HCT116 (cell line): ENCODE measurements at regions not wholly inside any gene's neighbourhood (a gene's known extent, or its start where the extent isn't known, plus 50 kb on each side); places are given as distances from the start of the nearest gene placed in this dataset.
"Not testable (repeated sequence)": the region's sequence is repeated elsewhere in the genome, so short reads cannot be mapped to it uniquely, and the experiment has no call there.

ENCODE experiments used
- ATAC-seq: fragments of 200-7000 bp; cut with Tn5 transposase; 2 replicates; pipeline ENCODE4 v1.9.1; 2020; ENCODE audit warnings: mild to moderate bottlenecking, moderate library complexity
- BruUV-seq: library from RNA; stranded (reverse); fragments of 400-500 nt; replicated peaks from 2 replicates; lab custom pipeline; 2021; lab: Mats Ljungman, UMichigan
- CTCF ChIA-PET: fragments of 300-600 bp; sonication (Branson Sonifier 250); formaldehyde crosslinking; loops from one replicate; lab custom pipeline; 2021; ENCODE audit warnings: antibody characterized with exemption; lab: Charles Lee
- POLR2A ChIA-PET: fragments of 300-600, 350-600 bp; sonication (Branson Sonifier 250); formaldehyde crosslinking; loops from one replicate; lab custom pipeline; 2021; ENCODE audit warnings: antibody characterized with exemption; lab: Charles Lee
- RAD21 ChIA-PET, 2 experiments: fragments of 300-600 bp; sonication (Branson Sonifier 250); formaldehyde crosslinking; loops; one replicate each; lab custom pipeline; 2023; ENCODE audit warnings: low total read pairs in 2 of 2; ENCODE audit not compliant: uncharacterized antibody in 2 of 2, unreplicated experiment in 2 of 2, low non-redundant PET in 1 of 2; lab: Charles Lee
- DNase-seq: peaks from one replicate; pipeline ENCODE4 v3.0.0-alpha.2; 2010; ENCODE audit warnings: low read depth, low spot score
- H2AFZ ChIP-seq: fragments of 200-600 bp; shearing (Covaris generic), sonication (generic); 2 replicates; pipeline ENCODE4 v1.6.1; 2017; ENCODE audit warnings: low read depth, mixed run types, mixed read lengths, antibody characterized with exemption, low read length; ENCODE audit not compliant: poor library complexity, severe bottlenecking
- H3K27ac ChIP-seq: 2 replicates; pipeline ENCODE4 v1.5.1; 2012; ENCODE audit warnings: low read depth, low read length
- H3K27me3 ChIP-seq: fragments of 200-600 bp; sonication (generic); 2 replicates; pipeline ENCODE4 v1.6.1; 2016; ENCODE audit warnings: mixed run types, low read length, mixed read lengths; ENCODE audit not compliant: insufficient read depth
- H3K36me3 ChIP-seq, 2 experiments: fragments of 200-500 bp in 1 of 2; fragments of 200-600 bp in 1 of 2; sonication (Bioruptor generic) in 1 of 2; sonication (generic) in 1 of 2; 2 replicates each; pipeline versions ENCODE4 v1.5.1 to v1.6.1; 2014 to 2016; ENCODE audit warnings: low read length in 2 of 2, inconsistent platforms in 1 of 2, mixed read lengths in 1 of 2, mixed run types in 1 of 2; ENCODE audit not compliant: insufficient read depth in 2 of 2, control insufficient read depth in 1 of 2
- H3K4me1 ChIP-seq, 2 experiments: fragments of 200-600 bp in 1 of 2; sonication (generic) in 1 of 2; 2 replicates each; pipeline versions ENCODE4 v1.5.1 to v1.6.1; 2012 to 2017; ENCODE audit warnings: low read length in 2 of 2, inconsistent platforms in 1 of 2, mild to moderate bottlenecking in 1 of 2, mixed read lengths in 1 of 2, mixed run types in 1 of 2, moderate library complexity in 1 of 2; ENCODE audit not compliant: insufficient read depth in 2 of 2, control insufficient read depth in 1 of 2
- H3K4me2 ChIP-seq: fragments of 200-600 bp; sonication (generic); 2 replicates; pipeline ENCODE4 v1.6.1; 2017; ENCODE audit warnings: mixed run types, low read length, mixed read lengths
- H3K4me3 ChIP-seq, 2 experiments: fragments of 200-600 bp in 1 of 2; sonication (generic) in 1 of 2; replicated peaks in 1 of 2; 2 replicates each; pipeline ENCODE4 v1.5.1; 2011 to 2016; ENCODE audit warnings: low read length in 2 of 2, control low read depth in 1 of 2, low read depth in 1 of 2, mild to moderate bottlenecking in 1 of 2, mixed read lengths in 1 of 2, mixed run types in 1 of 2
- H3K79me2 ChIP-seq: fragments of 200-600 bp; sonication (generic); 2 replicates; pipeline ENCODE4 v1.6.1; 2017; ENCODE audit warnings: mild to moderate bottlenecking, mixed run types, low read length, moderate library complexity, mixed read lengths; ENCODE audit not compliant: insufficient read depth
- H3K9ac ChIP-seq: fragments of 200-600 bp; sonication (generic); 2 replicates; pipeline ENCODE4 v1.6.1; 2016; ENCODE audit warnings: low read length, mixed read lengths
- H3K9me2 ChIP-seq: fragments of 200-600 bp; sonication (generic), shearing (Covaris generic); 2 replicates; pipeline ENCODE4 v1.6.1; 2017; ENCODE audit warnings: mixed run types, mild to moderate bottlenecking, moderate library complexity; ENCODE audit not compliant: insufficient read depth
- H3K9me3 ChIP-seq, 2 experiments: fragments of 200-500 bp in 1 of 2; fragments of 200-600 bp in 1 of 2; sonication (Bioruptor generic) in 1 of 2; sonication (generic) in 1 of 2; 2 replicates each; pipeline ENCODE4 v1.6.1; 2014 to 2017; ENCODE audit warnings: low read length in 2 of 2, mixed read lengths in 2 of 2, inconsistent platforms in 1 of 2, low read depth in 1 of 2, mild to moderate bottlenecking in 1 of 2, mixed run types in 1 of 2, moderate library complexity in 1 of 2; ENCODE audit not compliant: control insufficient read depth in 1 of 2, insufficient read depth in 1 of 2
- H4K20me1 ChIP-seq: fragments of 200-600 bp; sonication (generic), shearing (Covaris generic); 2 replicates; pipeline ENCODE4 v1.6.1; 2017; ENCODE audit warnings: mixed run types, mild to moderate bottlenecking, moderate library complexity; ENCODE audit not compliant: insufficient read depth
- CBX3 ChIP-seq: IDR thresholded peaks from 2 replicates; pipeline ENCODE4 v1.6.1; 2012; ENCODE audit warnings: low read depth
- CEBPB ChIP-seq: IDR thresholded peaks from 2 replicates; pipeline ENCODE4 v1.6.1; 2012; ENCODE audit warnings: low read depth
- EZH2phosphoT487 ChIP-seq: fragments of 200-600 bp; IDR thresholded peaks from 2 replicates; pipeline ENCODE4 v1.6.1; 2018; ENCODE audit warnings: antibody characterized with exemption, borderline replicate concordance
- FOSL1 ChIP-seq: IDR thresholded peaks from 2 replicates; pipeline ENCODE4 v1.6.1; 2012; ENCODE audit warnings: low read depth
- SIN3A ChIP-seq: IDR thresholded peaks from 2 replicates; pipeline ENCODE4 v1.6.1; 2012; ENCODE audit warnings: low read depth
- ZBTB33 ChIP-seq: IDR thresholded peaks from 2 replicates; pipeline ENCODE4 v1.6.1; 2011; ENCODE audit warnings: mild to moderate bottlenecking, low read length, moderate library complexity; ENCODE audit not compliant: insufficient replicate concordance; ENCODE audit errors: extremely low read depth
- intact Hi-C: fragments of 100-400 bp; cut with micrococcal nuclease; formaldehyde crosslinking; loops from 2 replicates; pipeline ENCODE4 v1.10.0; 2022
- TF ChIP-seq, protein P1 (sequence below): IDR thresholded peaks from 2 replicates; pipeline ENCODE4 v1.6.1; 2012
- TF ChIP-seq, protein P2 (sequence below), 3 experiments: fragments of 200-600 bp in 1 of 3; sonication (generic) in 1 of 3; IDR thresholded peaks in 2 of 3; conservative IDR thresholded peaks in 1 of 3; 2 replicates each; pipeline ENCODE4 v1.5.1; 2012 to 2017; ENCODE audit warnings: low read depth in 2 of 3, low read length in 2 of 3, antibody characterized with exemption in 1 of 3, borderline replicate concordance in 1 of 3, control low read depth in 1 of 3, mild to moderate bottlenecking in 1 of 3, mixed read lengths in 1 of 3, mixed run types in 1 of 3, moderate library complexity in 1 of 3; ENCODE audit not compliant: insufficient read depth in 1 of 3

- ATAC-seq, result no peak
- POLR2A ChIA-PET, result interaction anchor here (1.0 kb wide), 1 partner anchor 770 kb away, joined by 3 read pairs; the partner anchor contains the start of gene THBS1
- Histone ChIP-seq H3K36me3 (no peaks in the 10 kb centered on the region), H3K9ac (no peak overlapping the region), H3K4me2 (no peak overlapping the region), H4K20me1 (no peaks in the 10 kb centered on the region), H3K9me2 (no peaks in the 10 kb centered on the region), H3K27me3 (peaks cover 8% of the 10 kb centered on the region), H3K9me3 (no peaks in the 10 kb centered on the region), H3K4me1 (no peaks in the 10 kb centered on the region), H3K4me3 (no peak overlapping the region), H3K27ac (no peak overlapping the region), H2AFZ (no peak overlapping the region), H3K79me2 (no peaks in the 10 kb centered on the region)
- intact Hi-C loops, result no loop called here
- RAD21 ChIA-PET, result no interaction called here
- no peak for DNase-seq
- CTCF ChIA-PET, result no interaction called here
- BruUV-seq, result no TSS peak
- TF ChIP-seq, protein P1, sequence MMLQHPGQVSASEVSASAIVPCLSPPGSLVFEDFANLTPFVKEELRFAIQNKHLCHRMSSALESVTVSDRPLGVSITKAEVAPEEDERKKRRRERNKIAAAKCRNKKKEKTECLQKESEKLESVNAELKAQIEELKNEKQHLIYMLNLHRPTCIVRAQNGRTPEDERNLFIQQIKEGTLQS, result no peak
- TF ChIP-seq CEBPB, result no peak
Observed at GRCh38 chr15:38810686-38811085, 246.1 kb upstream of the RASGRP1 start.

DNA sequence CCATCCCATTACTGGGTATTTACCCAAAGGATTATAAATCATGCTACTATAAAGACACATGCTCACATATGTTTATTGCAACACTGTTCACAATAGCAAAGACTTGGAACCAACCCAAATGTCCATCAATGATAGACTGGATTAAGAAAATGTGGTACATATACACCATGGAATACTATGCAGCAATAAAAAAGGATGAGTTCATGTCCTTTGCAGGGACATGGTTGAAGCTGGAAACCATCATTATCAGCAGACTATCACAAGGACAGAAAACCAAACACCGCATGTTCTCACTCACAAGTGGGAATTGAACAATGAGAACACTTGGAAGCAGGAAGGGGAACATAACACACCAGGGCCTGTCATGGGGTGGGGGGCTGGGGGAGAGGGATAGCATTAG is 249.6 kb upstream of the RASGRP1 start:
- H3K27me3 ChIP-seq, H3K4me3 ChIP-seq, H3K9me2 ChIP-seq, H2AFZ ChIP-seq, H3K79me2 ChIP-seq, CTCF ChIA-PET, H3K36me3 ChIP-seq, H3K4me2 ChIP-seq, DNase-seq, ATAC-seq, POLR2A ChIA-PET, H3K9ac ChIP-seq, H3K4me1 ChIP-seq, H3K27ac ChIP-seq, H3K9me3 ChIP-seq, intact Hi-C loops, BruUV-seq, RAD21 ChIA-PET, H4K20me1 ChIP-seq: not testable (repeated sequence)

DNA sequence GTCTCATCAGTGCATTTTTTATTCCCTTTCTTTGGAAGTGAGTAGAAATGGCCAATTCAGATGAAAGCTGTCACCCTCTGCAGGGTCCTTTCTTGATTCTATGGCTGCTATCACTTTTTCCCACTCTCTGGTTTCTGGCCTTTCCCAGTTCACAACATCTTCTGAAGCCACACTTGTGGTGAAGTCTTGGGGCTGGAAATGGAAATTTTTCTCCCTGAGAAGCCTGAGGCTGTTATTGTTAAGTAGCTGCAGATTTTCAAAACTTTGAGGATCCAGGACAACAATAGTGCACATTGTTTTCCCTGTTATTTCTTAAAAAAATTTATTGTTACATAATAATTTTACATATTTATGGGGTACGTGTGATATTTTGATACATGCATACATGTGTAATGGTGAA is 250.3 kb upstream of the RASGRP1 start:
- RAD21 ChIA-PET, result no interaction called here
- no peak for TF ChIP-seq ZBTB33
- TF ChIP-seq CBX3, result no peak
- no peak for TF ChIP-seq CEBPB
- TF ChIP-seq SIN3A, result no peak
- no peak for TF ChIP-seq EZH2phosphoT487
- TF ChIP-seq FOSL1, result no peak
- TF ChIP-seq, protein P1, result no peak
- TF ChIP-seq, protein P2, sequence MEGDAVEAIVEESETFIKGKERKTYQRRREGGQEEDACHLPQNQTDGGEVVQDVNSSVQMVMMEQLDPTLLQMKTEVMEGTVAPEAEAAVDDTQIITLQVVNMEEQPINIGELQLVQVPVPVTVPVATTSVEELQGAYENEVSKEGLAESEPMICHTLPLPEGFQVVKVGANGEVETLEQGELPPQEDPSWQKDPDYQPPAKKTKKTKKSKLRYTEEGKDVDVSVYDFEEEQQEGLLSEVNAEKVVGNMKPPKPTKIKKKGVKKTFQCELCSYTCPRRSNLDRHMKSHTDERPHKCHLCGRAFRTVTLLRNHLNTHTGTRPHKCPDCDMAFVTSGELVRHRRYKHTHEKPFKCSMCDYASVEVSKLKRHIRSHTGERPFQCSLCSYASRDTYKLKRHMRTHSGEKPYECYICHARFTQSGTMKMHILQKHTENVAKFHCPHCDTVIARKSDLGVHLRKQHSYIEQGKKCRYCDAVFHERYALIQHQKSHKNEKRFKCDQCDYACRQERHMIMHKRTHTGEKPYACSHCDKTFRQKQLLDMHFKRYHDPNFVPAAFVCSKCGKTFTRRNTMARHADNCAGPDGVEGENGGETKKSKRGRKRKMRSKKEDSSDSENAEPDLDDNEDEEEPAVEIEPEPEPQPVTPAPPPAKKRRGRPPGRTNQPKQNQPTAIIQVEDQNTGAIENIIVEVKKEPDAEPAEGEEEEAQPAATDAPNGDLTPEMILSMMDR (IDR thresholded peaks at IDR 0.05 in 2 of 3, conservative IDR thresholded peaks at IDR 0.05 in 1 of 3; ENCODE audit: borderline replicate concordance in 1 of 3, insufficient read depth in 1 of 3, low read depth in 2 of 3, low read length in 2 of 3), result no peak

More for the DNA sequence above, 250.3 kb upstream of the RASGRP1 start:
- no TSS peak for BruUV-seq
- H3K79me2 ChIP-seq, result no peaks in the 10 kb centered on the region
- no peak overlapping the region for H3K9ac ChIP-seq
- H3K4me3 ChIP-seq, result no peak overlapping the region
- peaks cover 4% of the 10 kb centered on the region; the same call in 1 of the 2 replicates for H3K27me3 ChIP-seq
- ChIA-PET CTCF (interaction anchor here (1.7 kb wide), 1 partner anchor 942 kb away, joined by 4 read pairs; no protein-coding TSS in a partner anchor), POLR2A (no interaction called here)
- no peak overlapping the region for H2AFZ ChIP-seq
- no peaks in the 10 kb centered on the region for H3K9me3 ChIP-seq
- H3K27ac ChIP-seq, result no peak overlapping the region
- no peak for ATAC-seq
- intact Hi-C loops, result loop anchor here (5.0 kb wide), 2 partner anchors 108 to 942 kb away; no protein-coding TSS in a partner anchor
- DNase-seq, result no peak
- no peaks in the 10 kb centered on the region for H3K9me2 ChIP-seq
- no peaks in the 10 kb centered on the region for H4K20me1 ChIP-seq
- H3K4me1 ChIP-seq, result no peaks in the 10 kb centered on the region; a peak in 1 of 4 replicates
- no peaks in the 10 kb centered on the region for H3K36me3 ChIP-seq
- no peak overlapping the region for H3K4me2 ChIP-seq
